ENCODE measurements at regions not wholly inside any gene's neighbourhood (a gene's known extent, or its start where the extent isn't known, plus 50 kb on each side); places are given as distances from the start of the nearest gene placed in this dataset.
"Not testable (repeated sequence)": the region's sequence is repeated elsewhere in the genome, so short reads cannot be mapped to it uniquely, and the experiment has no call there.

DNA sequence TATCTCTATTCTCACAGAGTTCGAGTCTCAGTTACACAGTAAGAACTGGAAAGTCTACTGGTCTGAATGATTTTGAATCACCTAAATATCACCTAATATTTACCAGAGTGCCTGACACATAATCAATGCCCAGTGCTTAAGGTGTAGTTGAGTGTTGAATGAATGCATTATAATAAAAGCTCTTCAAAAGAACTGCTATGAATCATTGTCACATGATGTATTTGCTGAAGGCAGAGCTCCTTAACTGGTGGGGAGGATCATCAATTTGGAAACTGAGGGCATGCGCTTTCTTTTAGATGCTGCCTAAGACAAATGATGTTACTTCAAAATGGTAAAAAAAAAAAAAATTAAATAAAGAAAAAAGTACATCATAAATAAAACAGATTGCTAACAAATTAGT lies 359.4 kb upstream of the KIF2B start:
- no peaks in the 10 kb centered on the region for H3K4me1 ChIP-seq (ENCODE audit: control insufficient read depth, insufficient read depth, low read length)
- ChIA-PET POLR2A (interaction anchor here (0.7 kb wide), 1 partner anchor 626 kb away, joined by 4 read pairs; no protein-coding TSS in a partner anchor), CTCF (no interaction called here)
- H3K27me3 ChIP-seq (ENCODE audit: control insufficient read depth, insufficient read depth, low read length): no peaks in the 10 kb centered on the region
- TF ChIP-seq TCF7L2 (IDR thresholded peaks at IDR 0.05; ENCODE audit: low read depth, low read length) (no peak), POLR2AphosphoS5 (IDR thresholded peaks at IDR 0.05; ENCODE audit: low read depth, low read length) (no peak), SIN3A (IDR thresholded peaks at IDR 0.05; ENCODE audit: borderline replicate concordance, insufficient read depth, low read depth, low read length) (no peak)
- TF ChIP-seq, protein P1, sequence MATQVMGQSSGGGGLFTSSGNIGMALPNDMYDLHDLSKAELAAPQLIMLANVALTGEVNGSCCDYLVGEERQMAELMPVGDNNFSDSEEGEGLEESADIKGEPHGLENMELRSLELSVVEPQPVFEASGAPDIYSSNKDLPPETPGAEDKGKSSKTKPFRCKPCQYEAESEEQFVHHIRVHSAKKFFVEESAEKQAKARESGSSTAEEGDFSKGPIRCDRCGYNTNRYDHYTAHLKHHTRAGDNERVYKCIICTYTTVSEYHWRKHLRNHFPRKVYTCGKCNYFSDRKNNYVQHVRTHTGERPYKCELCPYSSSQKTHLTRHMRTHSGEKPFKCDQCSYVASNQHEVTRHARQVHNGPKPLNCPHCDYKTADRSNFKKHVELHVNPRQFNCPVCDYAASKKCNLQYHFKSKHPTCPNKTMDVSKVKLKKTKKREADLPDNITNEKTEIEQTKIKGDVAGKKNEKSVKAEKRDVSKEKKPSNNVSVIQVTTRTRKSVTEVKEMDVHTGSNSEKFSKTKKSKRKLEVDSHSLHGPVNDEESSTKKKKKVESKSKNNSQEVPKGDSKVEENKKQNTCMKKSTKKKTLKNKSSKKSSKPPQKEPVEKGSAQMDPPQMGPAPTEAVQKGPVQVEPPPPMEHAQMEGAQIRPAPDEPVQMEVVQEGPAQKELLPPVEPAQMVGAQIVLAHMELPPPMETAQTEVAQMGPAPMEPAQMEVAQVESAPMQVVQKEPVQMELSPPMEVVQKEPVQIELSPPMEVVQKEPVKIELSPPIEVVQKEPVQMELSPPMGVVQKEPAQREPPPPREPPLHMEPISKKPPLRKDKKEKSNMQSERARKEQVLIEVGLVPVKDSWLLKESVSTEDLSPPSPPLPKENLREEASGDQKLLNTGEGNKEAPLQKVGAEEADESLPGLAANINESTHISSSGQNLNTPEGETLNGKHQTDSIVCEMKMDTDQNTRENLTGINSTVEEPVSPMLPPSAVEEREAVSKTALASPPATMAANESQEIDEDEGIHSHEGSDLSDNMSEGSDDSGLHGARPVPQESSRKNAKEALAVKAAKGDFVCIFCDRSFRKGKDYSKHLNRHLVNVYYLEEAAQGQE (IDR thresholded peaks at IDR 0.05; ENCODE audit: insufficient read depth in 1 of 2, low read depth in 2 of 2, low read length in 1 of 2): no peak
- TF ChIP-seq, protein P2, sequence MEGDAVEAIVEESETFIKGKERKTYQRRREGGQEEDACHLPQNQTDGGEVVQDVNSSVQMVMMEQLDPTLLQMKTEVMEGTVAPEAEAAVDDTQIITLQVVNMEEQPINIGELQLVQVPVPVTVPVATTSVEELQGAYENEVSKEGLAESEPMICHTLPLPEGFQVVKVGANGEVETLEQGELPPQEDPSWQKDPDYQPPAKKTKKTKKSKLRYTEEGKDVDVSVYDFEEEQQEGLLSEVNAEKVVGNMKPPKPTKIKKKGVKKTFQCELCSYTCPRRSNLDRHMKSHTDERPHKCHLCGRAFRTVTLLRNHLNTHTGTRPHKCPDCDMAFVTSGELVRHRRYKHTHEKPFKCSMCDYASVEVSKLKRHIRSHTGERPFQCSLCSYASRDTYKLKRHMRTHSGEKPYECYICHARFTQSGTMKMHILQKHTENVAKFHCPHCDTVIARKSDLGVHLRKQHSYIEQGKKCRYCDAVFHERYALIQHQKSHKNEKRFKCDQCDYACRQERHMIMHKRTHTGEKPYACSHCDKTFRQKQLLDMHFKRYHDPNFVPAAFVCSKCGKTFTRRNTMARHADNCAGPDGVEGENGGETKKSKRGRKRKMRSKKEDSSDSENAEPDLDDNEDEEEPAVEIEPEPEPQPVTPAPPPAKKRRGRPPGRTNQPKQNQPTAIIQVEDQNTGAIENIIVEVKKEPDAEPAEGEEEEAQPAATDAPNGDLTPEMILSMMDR (IDR thresholded peaks at IDR 0.05): no peak
- H3K9me3 ChIP-seq (ENCODE audit: control insufficient read depth, insufficient read depth, low read depth, low read length): no peaks in the 10 kb centered on the region
- BruUV-seq (replicated peaks): no TSS peak
- in situ Hi-C loops (cut with HindIII; ENCODE audit: low pct_unique_long_range_greater_than_20kb, low sequenced_read_pairs) (no loop called here), intact Hi-C loops (cut with micrococcal nuclease; ENCODE audit: unreplicated experiment) (no loop called here)
- no peak overlapping the region for H3K27ac ChIP-seq (ENCODE audit: low read length)
- DNase-seq (ENCODE audit: low read depth, low spot score) (no peak), ATAC-seq (no peak)
- no peaks in the 10 kb centered on the region for H3K36me3 ChIP-seq (ENCODE audit: control insufficient read depth, insufficient read depth, low read length)
- no peak overlapping the region for H3K4me3 ChIP-seq (ENCODE audit: low read depth in 2 of 2, low read length in 2 of 2)

DNA sequence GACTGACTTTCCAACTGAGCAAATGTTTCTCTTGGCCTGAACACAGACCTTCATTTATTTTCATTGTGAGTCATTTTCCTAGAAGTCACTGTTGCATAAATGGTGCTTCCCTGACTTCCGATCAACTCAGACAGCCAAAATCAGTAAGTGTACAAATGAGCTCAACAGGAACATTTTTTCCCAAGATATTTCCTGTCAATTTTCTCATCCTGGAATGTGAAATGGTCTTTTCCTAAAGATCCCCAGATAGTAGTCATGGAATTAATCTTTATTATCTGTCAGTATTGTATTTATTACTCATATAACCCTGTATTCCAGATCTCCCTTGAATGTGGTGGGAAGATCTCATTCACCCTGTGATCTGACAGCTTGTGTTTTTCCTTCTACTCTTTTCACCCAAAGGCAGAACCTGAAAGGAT lies 360.3 kb upstream of the KIF2B start:
- POLR2A ChIA-PET: no interaction called here
- CTCF ChIA-PET: no interaction called here
- no peaks in the 10 kb centered on the region for H3K9me3 ChIP-seq (ENCODE audit: control insufficient read depth, insufficient read depth, low read depth, low read length)
- intact Hi-C loops (cut with micrococcal nuclease; ENCODE audit: unreplicated experiment): no loop called here
- no peaks in the 10 kb centered on the region for H3K27me3 ChIP-seq (ENCODE audit: control insufficient read depth, insufficient read depth, low read length)
- H3K4me3 ChIP-seq (ENCODE audit: low read depth in 2 of 2, low read length in 2 of 2): no peak overlapping the region
- no peaks in the 10 kb centered on the region for H3K36me3 ChIP-seq (ENCODE audit: control insufficient read depth, insufficient read depth, low read length)
- in situ Hi-C loops (cut with HindIII; ENCODE audit: low pct_unique_long_range_greater_than_20kb, low sequenced_read_pairs): no loop called here
- ATAC-seq (no peak), DNase-seq (ENCODE audit: low read depth, low spot score) (no peak)
- TF ChIP-seq, protein P2 (IDR thresholded peaks at IDR 0.05): no peak
- TF ChIP-seq SIN3A (IDR thresholded peaks at IDR 0.05; ENCODE audit: borderline replicate concordance, insufficient read depth, low read depth, low read length) (no peak), POLR2AphosphoS5 (IDR thresholded peaks at IDR 0.05; ENCODE audit: low read depth, low read length) (no peak), TCF7L2 (IDR thresholded peaks at IDR 0.05; ENCODE audit: low read depth, low read length) (no peak)
- TF ChIP-seq, protein P1 (IDR thresholded peaks at IDR 0.05; ENCODE audit: insufficient read depth in 1 of 2, low read depth in 2 of 2, low read length in 1 of 2): no peak
- BruUV-seq (replicated peaks): no TSS peak
- H3K27ac ChIP-seq (ENCODE audit: low read length): no peak overlapping the region
- no peaks in the 10 kb centered on the region for H3K4me1 ChIP-seq (ENCODE audit: control insufficient read depth, insufficient read depth, low read length)

DNA sequence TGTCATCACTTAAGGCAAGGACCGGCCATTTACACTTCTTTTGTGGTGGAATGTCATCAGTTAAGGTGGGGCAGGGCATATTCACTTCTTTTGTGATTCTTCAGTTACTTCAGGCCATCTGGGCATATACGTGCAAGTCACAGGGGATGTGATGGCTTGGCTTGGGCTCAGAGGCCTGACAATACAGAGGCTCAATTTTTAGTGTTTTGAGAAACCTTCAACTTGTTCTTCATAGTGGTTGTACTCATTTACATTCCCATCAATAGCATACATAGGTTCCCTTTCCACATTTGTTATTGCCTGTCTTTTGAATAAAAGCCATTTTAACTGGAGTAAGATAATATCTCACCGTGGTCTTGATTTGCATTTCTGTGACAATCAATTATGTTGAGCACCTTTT lies 366.8 kb upstream of the KIF2B start:
- H3K27ac ChIP-seq (ENCODE audit: low read length); BruUV-seq (replicated peaks); in situ Hi-C loops (cut with HindIII; ENCODE audit: low pct_unique_long_range_greater_than_20kb, low sequenced_read_pairs); DNase-seq (ENCODE audit: low read depth, low spot score); CTCF ChIA-PET; H3K4me3 ChIP-seq (ENCODE audit: low read depth in 2 of 2, low read length in 2 of 2); POLR2A ChIA-PET; H3K27me3 ChIP-seq (ENCODE audit: control insufficient read depth, insufficient read depth, low read length); H3K4me1 ChIP-seq (ENCODE audit: control insufficient read depth, insufficient read depth, low read length); intact Hi-C loops (cut with micrococcal nuclease; ENCODE audit: unreplicated experiment); H3K9me3 ChIP-seq (ENCODE audit: control insufficient read depth, insufficient read depth, low read depth, low read length); H3K36me3 ChIP-seq (ENCODE audit: control insufficient read depth, insufficient read depth, low read length); ATAC-seq: not testable (repeated sequence)

Measured in Panc1 (cell line).